SK-N-SH treated with all-trans-retinoic acid at 6 μM for 48 hours (cell line): ENCODE measurements at regions not wholly inside any gene's neighbourhood (a gene's known extent, or its start where the extent isn't known, plus 50 kb on each side); places are given as distances from the start of the nearest gene placed in this dataset.

Experiments used
- ATAC-seq: fragments of 200-7000 bp; cut with Tn5 transposase; 3 replicates; pipeline ENCODE4 v1.9.1; 2020; ENCODE audit warnings: mild to moderate bottlenecking, moderate library complexity
- ARNTL ChIP-seq: fragments of 450-650 bp; formaldehyde crosslinking; IDR thresholded peaks from 2 replicates; pipeline ENCODE4 v1.5.0; 2020; ENCODE audit warnings: low read depth, mild to moderate bottlenecking, moderate library complexity, borderline replicate concordance
- BACH2 ChIP-seq: fragments of 250-450 bp; sonication (Bioruptor Pico); IDR thresholded peaks from 2 replicates; pipeline ENCODE4 v1.9.0; 2021; ENCODE audit warnings: mild to moderate bottlenecking, borderline replicate concordance
- CREB5 ChIP-seq: fragments of 250-450 bp; sonication (Bioruptor Pico); IDR thresholded peaks from 2 replicates; pipeline ENCODE4 v1.5.1; 2020; ENCODE audit warnings: low read depth, mild to moderate bottlenecking, moderate library complexity
- CSDC2 ChIP-seq: fragments of 250-450 bp; sonication (Bioruptor Pico); IDR thresholded peaks from 2 replicates; pipeline ENCODE4 v1.5.0; 2020; ENCODE audit warnings: mild to moderate bottlenecking, moderate library complexity
- CSRNP3 ChIP-seq: fragments of 250-450 bp; sonication (Bioruptor Pico); IDR thresholded peaks from 2 replicates; pipeline ENCODE4 v1.5.1; 2021; ENCODE audit warnings: mild to moderate bottlenecking, moderate library complexity
- ESRRG ChIP-seq: fragments of 250-450 bp; sonication (Bioruptor Pico); IDR thresholded peaks from 2 replicates; pipeline ENCODE4 v1.6.1; 2021; ENCODE audit warnings: mild to moderate bottlenecking
- GLIS3 ChIP-seq: fragments of 250-450 bp; sonication (Bioruptor Pico); IDR thresholded peaks from 2 replicates; pipeline ENCODE4 v1.5.0; 2020; ENCODE audit warnings: mild to moderate bottlenecking, moderate library complexity
- ISL1 ChIP-seq: fragments of 250-450 bp; sonication (Bioruptor Pico); IDR thresholded peaks from 2 replicates; pipeline ENCODE4 v2.1.2; 2022; ENCODE audit warnings: mild to moderate bottlenecking, moderate library complexity
- OSR1 ChIP-seq: fragments of 250-450 bp; sonication (Bioruptor Pico); IDR thresholded peaks from 2 replicates; pipeline ENCODE4 v1.8.0; 2022; ENCODE audit warnings: moderate library complexity, mild to moderate bottlenecking, inconsistent platforms
- PPARA ChIP-seq: fragments of 250-450 bp; sonication (Bioruptor Pico); IDR thresholded peaks from 2 replicates; pipeline ENCODE4 v1.5.0; 2020; ENCODE audit warnings: mild to moderate bottlenecking, borderline replicate concordance
- RARB ChIP-seq: fragments of 250-450 bp; sonication (Bioruptor Pico); IDR thresholded peaks from 2 replicates; pipeline ENCODE4 v1.8.0; 2021; ENCODE audit warnings: mild to moderate bottlenecking, moderate library complexity
- SNAI2 ChIP-seq: fragments of 250-450 bp; sonication (Bioruptor Pico); IDR thresholded peaks from 2 replicates; pipeline ENCODE4 v1.5.0; 2020; ENCODE audit warnings: mild to moderate bottlenecking, moderate library complexity
- TCF4 ChIP-seq: fragments of 250-450 bp; sonication (Bioruptor Pico); IDR thresholded peaks from 2 replicates; pipeline ENCODE4 v1.8.0; 2021; ENCODE audit warnings: mild to moderate bottlenecking, moderate library complexity, borderline replicate concordance
- TOX ChIP-seq: fragments of 250-450 bp; sonication (Bioruptor Pico); IDR thresholded peaks from 2 replicates; pipeline ENCODE4 v1.8.0; 2021; ENCODE audit warnings: mild to moderate bottlenecking, moderate library complexity, borderline replicate concordance
- ZFP3 ChIP-seq: fragments of 250-450 bp; sonication (Bioruptor Pico); IDR thresholded peaks from 2 replicates; pipeline ENCODE4 v1.5.0; 2020; ENCODE audit warnings: mild to moderate bottlenecking, moderate library complexity
- ZFP30 ChIP-seq: fragments of 450-650 bp; formaldehyde crosslinking; IDR thresholded peaks from 2 replicates; pipeline ENCODE4 v1.5.0; 2022; ENCODE audit warnings: mild to moderate bottlenecking, moderate library complexity
- ZNF565 ChIP-seq: fragments of 450-650 bp; formaldehyde crosslinking; conservative IDR thresholded peaks from 2 replicates; pipeline ENCODE4 v1.5.0; 2020; ENCODE audit warnings: low read depth, mild to moderate bottlenecking, moderate library complexity
- ZNF8 ChIP-seq: fragments of 450-650 bp; formaldehyde crosslinking; IDR thresholded peaks from 2 replicates; pipeline ENCODE4 v1.5.0; 2020; ENCODE audit warnings: mild to moderate bottlenecking, moderate library complexity
- TF ChIP-seq, protein P1 (sequence below): fragments of 250-450 bp; sonication (Bioruptor Pico); IDR thresholded peaks from 2 replicates; pipeline ENCODE4 v1.5.0; 2020; ENCODE audit warnings: mild to moderate bottlenecking, moderate library complexity
- TF ChIP-seq, protein P2 (sequence below): fragments of 250-450 bp; sonication (Bioruptor Pico); IDR thresholded peaks from 2 replicates; pipeline ENCODE4 v1.8.0; 2021; ENCODE audit warnings: low read depth, mild to moderate bottlenecking, moderate library complexity, borderline replicate concordance
- TF ChIP-seq, protein P3 (sequence below): fragments of 250-450 bp; sonication (Bioruptor Pico); IDR thresholded peaks from 2 replicates; pipeline ENCODE4 v1.8.0; 2020; ENCODE audit warnings: mild to moderate bottlenecking, moderate library complexity, borderline replicate concordance

- TF ChIP-seq TCF4 (CRISPR knock-in tag), result no peak
- TF ChIP-seq CREB5 (CRISPR knock-in tag), result no peak
- TF ChIP-seq ISL1 (CRISPR knock-in tag), result no peak
- no peak for TF ChIP-seq ZFP3 (CRISPR knock-in tag)
- TF ChIP-seq, protein P1, sequence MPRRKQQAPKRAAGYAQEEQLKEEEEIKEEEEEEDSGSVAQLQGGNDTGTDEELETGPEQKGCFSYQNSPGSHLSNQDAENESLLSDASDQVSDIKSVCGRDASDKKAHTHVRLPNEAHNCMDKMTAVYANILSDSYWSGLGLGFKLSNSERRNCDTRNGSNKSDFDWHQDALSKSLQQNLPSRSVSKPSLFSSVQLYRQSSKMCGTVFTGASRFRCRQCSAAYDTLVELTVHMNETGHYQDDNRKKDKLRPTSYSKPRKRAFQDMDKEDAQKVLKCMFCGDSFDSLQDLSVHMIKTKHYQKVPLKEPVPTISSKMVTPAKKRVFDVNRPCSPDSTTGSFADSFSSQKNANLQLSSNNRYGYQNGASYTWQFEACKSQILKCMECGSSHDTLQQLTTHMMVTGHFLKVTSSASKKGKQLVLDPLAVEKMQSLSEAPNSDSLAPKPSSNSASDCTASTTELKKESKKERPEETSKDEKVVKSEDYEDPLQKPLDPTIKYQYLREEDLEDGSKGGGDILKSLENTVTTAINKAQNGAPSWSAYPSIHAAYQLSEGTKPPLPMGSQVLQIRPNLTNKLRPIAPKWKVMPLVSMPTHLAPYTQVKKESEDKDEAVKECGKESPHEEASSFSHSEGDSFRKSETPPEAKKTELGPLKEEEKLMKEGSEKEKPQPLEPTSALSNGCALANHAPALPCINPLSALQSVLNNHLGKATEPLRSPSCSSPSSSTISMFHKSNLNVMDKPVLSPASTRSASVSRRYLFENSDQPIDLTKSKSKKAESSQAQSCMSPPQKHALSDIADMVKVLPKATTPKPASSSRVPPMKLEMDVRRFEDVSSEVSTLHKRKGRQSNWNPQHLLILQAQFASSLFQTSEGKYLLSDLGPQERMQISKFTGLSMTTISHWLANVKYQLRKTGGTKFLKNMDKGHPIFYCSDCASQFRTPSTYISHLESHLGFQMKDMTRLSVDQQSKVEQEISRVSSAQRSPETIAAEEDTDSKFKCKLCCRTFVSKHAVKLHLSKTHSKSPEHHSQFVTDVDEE (CRISPR knock-in tag), result no peak
- TF ChIP-seq ARNTL (CRISPR knock-in tag), result no peak
- TF ChIP-seq ZNF8 (CRISPR knock-in tag), result no peak
- no peak for TF ChIP-seq ZFP30 (CRISPR knock-in tag)
- no peak for TF ChIP-seq BACH2 (CRISPR knock-in tag)
- TF ChIP-seq, protein P2, sequence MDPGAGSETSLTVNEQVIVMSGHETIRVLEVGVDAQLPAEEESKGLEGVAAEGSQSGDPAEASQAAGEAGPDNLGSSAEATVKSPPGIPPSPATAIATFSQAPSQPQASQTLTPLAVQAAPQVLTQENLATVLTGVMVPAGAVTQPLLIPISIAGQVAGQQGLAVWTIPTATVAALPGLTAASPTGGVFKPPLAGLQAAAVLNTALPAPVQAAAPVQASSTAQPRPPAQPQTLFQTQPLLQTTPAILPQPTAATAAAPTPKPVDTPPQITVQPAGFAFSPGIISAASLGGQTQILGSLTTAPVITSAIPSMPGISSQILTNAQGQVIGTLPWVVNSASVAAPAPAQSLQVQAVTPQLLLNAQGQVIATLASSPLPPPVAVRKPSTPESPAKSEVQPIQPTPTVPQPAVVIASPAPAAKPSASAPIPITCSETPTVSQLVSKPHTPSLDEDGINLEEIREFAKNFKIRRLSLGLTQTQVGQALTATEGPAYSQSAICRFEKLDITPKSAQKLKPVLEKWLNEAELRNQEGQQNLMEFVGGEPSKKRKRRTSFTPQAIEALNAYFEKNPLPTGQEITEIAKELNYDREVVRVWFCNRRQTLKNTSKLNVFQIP (CRISPR knock-in tag), result no peak
- TF ChIP-seq PPARA (CRISPR knock-in tag), result no peak
- TF ChIP-seq GLIS3, result no peak
- TF ChIP-seq ESRRG (CRISPR knock-in tag), result no peak
- no peak for TF ChIP-seq CSRNP3
- no peak for TF ChIP-seq RARB (CRISPR knock-in tag)
- TF ChIP-seq, protein P3, sequence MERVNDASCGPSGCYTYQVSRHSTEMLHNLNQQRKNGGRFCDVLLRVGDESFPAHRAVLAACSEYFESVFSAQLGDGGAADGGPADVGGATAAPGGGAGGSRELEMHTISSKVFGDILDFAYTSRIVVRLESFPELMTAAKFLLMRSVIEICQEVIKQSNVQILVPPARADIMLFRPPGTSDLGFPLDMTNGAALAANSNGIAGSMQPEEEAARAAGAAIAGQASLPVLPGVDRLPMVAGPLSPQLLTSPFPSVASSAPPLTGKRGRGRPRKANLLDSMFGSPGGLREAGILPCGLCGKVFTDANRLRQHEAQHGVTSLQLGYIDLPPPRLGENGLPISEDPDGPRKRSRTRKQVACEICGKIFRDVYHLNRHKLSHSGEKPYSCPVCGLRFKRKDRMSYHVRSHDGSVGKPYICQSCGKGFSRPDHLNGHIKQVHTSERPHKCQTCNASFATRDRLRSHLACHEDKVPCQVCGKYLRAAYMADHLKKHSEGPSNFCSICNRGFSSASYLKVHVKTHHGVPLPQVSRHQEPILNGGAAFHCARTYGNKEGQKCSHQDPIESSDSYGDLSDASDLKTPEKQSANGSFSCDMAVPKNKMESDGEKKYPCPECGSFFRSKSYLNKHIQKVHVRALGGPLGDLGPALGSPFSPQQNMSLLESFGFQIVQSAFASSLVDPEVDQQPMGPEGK, result no peak
- TF ChIP-seq TOX (CRISPR knock-in tag), result no peak
- TF ChIP-seq CSDC2 (CRISPR knock-in tag), result no peak
- no peak for TF ChIP-seq SNAI2 (CRISPR knock-in tag)
- TF ChIP-seq OSR1 (CRISPR knock-in tag), result no peak
- no peak for ATAC-seq
Measured at GRCh38 chr12:125633686-125634085, 568.5 kb downstream of the AACS start.

DNA sequence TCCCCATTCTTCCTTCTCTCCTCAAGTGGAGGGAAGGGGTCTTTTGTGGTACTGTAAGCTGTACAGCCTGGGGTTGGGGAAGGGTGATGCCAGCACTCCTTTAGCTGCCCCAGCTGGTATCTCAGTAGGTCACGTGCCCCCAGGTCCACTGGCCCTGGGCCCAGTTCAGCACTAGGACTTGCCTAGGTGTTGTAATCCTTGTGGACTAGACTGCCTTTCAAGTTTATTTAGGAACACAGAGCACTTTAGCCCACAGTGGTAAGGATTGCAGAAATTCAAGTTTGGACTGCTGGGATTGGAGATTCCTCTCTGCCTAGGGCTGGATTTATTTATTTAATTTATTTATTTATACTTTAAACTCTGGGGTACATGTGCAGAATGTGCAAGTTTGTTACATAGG is 569.6 kb downstream of the AACS start:
- no peak for ATAC-seq
- TF ChIP-seq CSDC2 (CRISPR knock-in tag), result no peak
- TF ChIP-seq CSRNP3, result no peak
- no peak for TF ChIP-seq PPARA (CRISPR knock-in tag)
- no peak for TF ChIP-seq ZNF565 (CRISPR knock-in tag)
- no peak for TF ChIP-seq ESRRG (CRISPR knock-in tag)
- TF ChIP-seq SNAI2 (CRISPR knock-in tag), result no peak
